K562 (cell line): ENCODE measurements at regions not wholly inside any gene's neighbourhood (a gene's known extent, or its start where the extent isn't known, plus 50 kb on each side); places are given as distances from the start of the nearest gene placed in this dataset.

Experiments
- ATAC-seq: fragments of 200-7000 bp; cut with Tn5 transposase; 3 replicates; pipeline ENCODE4 v1.9.1; 2020; ENCODE audit warnings: moderate library complexity
- BruUV-seq: library from RNA; stranded (reverse); fragments of 400-500 nt; replicated peaks from 2 replicates; lab custom pipeline; 2021; lab: Mats Ljungman, UMichigan
- CTCF ChIA-PET: fragments of 300-600 bp; formaldehyde crosslinking; extraction: SDS; loops from one replicate; lab custom pipeline; 2021; ENCODE audit warnings: low intra/inter-chr PET ratio; lab: Yijun Ruan, JAX
- POLR2A ChIA-PET: fragments of 300-600, 350-650 bp; sonication (Branson Sonifier 250); formaldehyde crosslinking; extraction: SDS; loops from one replicate; lab custom pipeline; 2021; ENCODE audit warnings: antibody characterized with exemption, inconsistent platforms; lab: Yijun Ruan, JAX
- DNase-seq, 4 experiments: peaks; one replicate each; pipeline versions ENCODE4 v3.0.0 to v3.0.0-alpha.2; 2011 to 2018; ENCODE audit warnings: low spot score in 3 of 4, mixed read lengths in 3 of 4; ENCODE audit errors: extremely low read depth in 1 of 4
- FAIRE-seq: peaks from 2 replicates; lab custom pipeline; 2011; peaks lifted over from hg19 to GRCh38; lab: Jason Lieb, UNC
- H2AFZ ChIP-seq: 2 replicates; pipeline ENCODE4 v1.6.0; 2011; ENCODE audit warnings: low read depth, low read length, control low read depth, inconsistent platforms
- H3K27ac ChIP-seq: fragments of 200-600 bp; 3 replicates; pipeline ENCODE4 v1.8.0; 2011; ENCODE audit warnings: low read depth, mild to moderate bottlenecking, control low read depth, inconsistent platforms, low read length, moderate library complexity, mixed read lengths; ENCODE audit errors: extremely low read depth
- H3K27me3 ChIP-seq, 2 experiments: fragments of 300-600 bp in 1 of 2; 2 replicates in 1 of 2; 3 replicates in 1 of 2; pipeline versions ENCODE4 v1.6.0 to v1.8.0; 2011; ENCODE audit warnings: inconsistent platforms in 2 of 2, low read length in 2 of 2, mild to moderate bottlenecking in 1 of 2, mixed read lengths in 1 of 2, moderate library complexity in 1 of 2; ENCODE audit not compliant: control insufficient read depth in 2 of 2, insufficient read depth in 2 of 2
- H3K36me3 ChIP-seq: fragments of 300-600 bp; 3 replicates; pipeline ENCODE4 v1.8.0; 2011; ENCODE audit warnings: mild to moderate bottlenecking, low read length, inconsistent platforms; ENCODE audit not compliant: control insufficient read depth, insufficient read depth
- H3K4me1 ChIP-seq, 2 experiments: fragments of 200-600 bp in 1 of 2; replicated peaks in 1 of 2; 2 replicates in 1 of 2; 3 replicates in 1 of 2; pipeline versions ENCODE4 v1.5.1 to v1.8.0; 2011; ENCODE audit warnings: inconsistent platforms in 2 of 2, low read length in 2 of 2, mild to moderate bottlenecking in 1 of 2, mixed read lengths in 1 of 2, moderate library complexity in 1 of 2; ENCODE audit not compliant: control insufficient read depth in 2 of 2, insufficient read depth in 2 of 2
- H3K4me2 ChIP-seq: 2 replicates; pipeline ENCODE4 v1.6.1; 2011; ENCODE audit warnings: low read length, control low read depth, inconsistent platforms, mixed read lengths; ENCODE audit not compliant: insufficient read depth
- H3K4me3 ChIP-seq: fragments of 200-600 bp; sonication (generic), shearing (Covaris generic); 2 replicates; pipeline ENCODE4 v1.5.1; 2016; ENCODE audit warnings: control low read depth, inconsistent platforms
- H3K79me2 ChIP-seq: fragments of 200-600 bp; 3 replicates; pipeline ENCODE4 v1.8.0; 2011; ENCODE audit warnings: low read length, inconsistent platforms; ENCODE audit not compliant: control insufficient read depth, insufficient read depth
- H3K9ac ChIP-seq, 2 experiments: 2 replicates each; pipeline versions ENCODE4 v1.6.0 to v1.6.1; 2011; ENCODE audit warnings: low read depth in 2 of 2, low read length in 2 of 2, control low read depth in 1 of 2, inconsistent platforms in 1 of 2, mild to moderate bottlenecking in 1 of 2, mixed read lengths in 1 of 2; ENCODE audit not compliant: insufficient read depth in 1 of 2
- H3K9me1 ChIP-seq: one replicate; pipeline ENCODE4 v1.6.0; 2011; ENCODE audit warnings: inconsistent platforms, mild to moderate bottlenecking, low read length, moderate library complexity; ENCODE audit not compliant: control insufficient read depth, insufficient read depth
- H3K9me3 ChIP-seq: replicated peaks from 2 replicates; pipeline ENCODE4 v1.5.1; 2011; ENCODE audit warnings: low read depth, low read length, inconsistent platforms; ENCODE audit not compliant: control insufficient read depth, insufficient read depth
- H4K20me1 ChIP-seq: replicated peaks from 2 replicates; pipeline ENCODE4 v1.6.1; 2011; ENCODE audit warnings: low read length, inconsistent platforms, mixed read lengths; ENCODE audit not compliant: control insufficient read depth, insufficient read depth
- ARHGAP35 ChIP-seq: fragments of 450-650 bp; IDR thresholded peaks from 2 replicates; pipeline ENCODE4 v1.6.1; 2018; ENCODE audit not compliant: partially characterized antibody
- MEIS2 ChIP-seq: fragments of 450-650 bp; IDR thresholded peaks from 2 replicates; pipeline ENCODE4 v1.6.1; 2014; ENCODE audit warnings: mild to moderate bottlenecking; ENCODE audit not compliant: partially characterized antibody
- SAFB ChIP-seq: fragments of 200-400 bp; formaldehyde crosslinking; IDR thresholded peaks from 2 replicates; pipeline ENCODE4 v1.6.1; 2017; ENCODE audit warnings: low read depth, low read length, borderline replicate concordance
- SNIP1 ChIP-seq: fragments of 450-650 bp; IDR thresholded peaks from 2 replicates; pipeline ENCODE4 v1.7.1; 2017; ENCODE audit warnings: low read depth, mild to moderate bottlenecking
- TARDBP ChIP-seq: fragments of 450-650 bp; IDR thresholded peaks from 2 replicates; pipeline ENCODE4 v1.6.1; 2016
- TGIF2 ChIP-seq: sonication (generic); formaldehyde crosslinking; IDR thresholded peaks from 2 replicates; pipeline ENCODE4 v1.8.1; 2022; ENCODE audit warnings: mild to moderate bottlenecking, missing genetic modification reagents, moderate library complexity
- TRIM24 ChIP-seq, 2 experiments: fragments of 450-650 bp; IDR thresholded peaks; 2 replicates each; pipeline ENCODE4 v1.6.1; 2016
- ZC3H8 ChIP-seq: fragments of 450-650 bp; IDR thresholded peaks from 2 replicates; pipeline ENCODE4 v1.6.1; 2017
- ZNF282 ChIP-seq: sonication (generic); formaldehyde crosslinking; IDR thresholded peaks from 2 replicates; pipeline ENCODE4 v1.8.1; 2023; ENCODE audit warnings: missing genetic modification reagents
- WGBS: fragments of 100-300 bp; shearing (Covaris generic); methylation state at CpG from one replicate; pipeline ENCODE4 v1.1.6; 2016; ENCODE audit warnings: low coverage, mixed read lengths; ENCODE audit not compliant: insufficient coverage; ENCODE audit errors: missing lambda C conversion rate; 5-methylcytosine and 5-hydroxymethylcytosine counted together
- in situ Hi-C: fragments of 300-500 bp; cut with MboI; formaldehyde crosslinking; loops from 4 replicates; pipeline ENCODE4 v1.15.0; 2018; ENCODE audit warnings: inconsistent platforms, mixed read lengths
- intact Hi-C: fragments of 100-400 bp; cut with micrococcal nuclease; formaldehyde crosslinking; loops from 2 replicates; pipeline ENCODE4 v1.14.2; 2022
- TF ChIP-seq, protein P1 (sequence below): fragments of 200-800 bp; sonication (Bioruptor generic); IDR thresholded peaks from 2 replicates; pipeline ENCODE4 v1.6.1; 2017; ENCODE audit warnings: missing genetic modification characterization, missing compliant biosample characterization
- TF ChIP-seq, protein P2 (sequence below), 2 experiments: fragments of 450-650 bp in 1 of 2; sonication (generic) in 1 of 2; formaldehyde crosslinking; conservative IDR thresholded peaks; 2 replicates each; pipeline versions ENCODE4 v1.4.0 to v1.8.1; 2020 to 2022; ENCODE audit warnings: mild to moderate bottlenecking in 1 of 2, missing genetic modification reagents in 1 of 2
- TF ChIP-seq, protein P3 (sequence below), 2 experiments: IDR thresholded peaks; 2 replicates each; pipeline ENCODE4 v1.6.1; 2011; ENCODE audit warnings: borderline replicate concordance in 1 of 2, control low read depth in 1 of 2, low read depth in 1 of 2, low read length in 1 of 2, mild to moderate bottlenecking in 1 of 2, mixed read lengths in 1 of 2, moderate library complexity in 1 of 2; ENCODE audit not compliant: insufficient read depth in 1 of 2, insufficient read length in 1 of 2, poor library complexity in 1 of 2, severe bottlenecking in 1 of 2; ENCODE audit errors: extremely low read depth in 1 of 2
- TF ChIP-seq, protein P4 (sequence below): fragments of 250-450 bp; sonication (Bioruptor Pico); IDR thresholded peaks from 2 replicates; pipeline ENCODE4 v1.4.0; 2020

DNA sequence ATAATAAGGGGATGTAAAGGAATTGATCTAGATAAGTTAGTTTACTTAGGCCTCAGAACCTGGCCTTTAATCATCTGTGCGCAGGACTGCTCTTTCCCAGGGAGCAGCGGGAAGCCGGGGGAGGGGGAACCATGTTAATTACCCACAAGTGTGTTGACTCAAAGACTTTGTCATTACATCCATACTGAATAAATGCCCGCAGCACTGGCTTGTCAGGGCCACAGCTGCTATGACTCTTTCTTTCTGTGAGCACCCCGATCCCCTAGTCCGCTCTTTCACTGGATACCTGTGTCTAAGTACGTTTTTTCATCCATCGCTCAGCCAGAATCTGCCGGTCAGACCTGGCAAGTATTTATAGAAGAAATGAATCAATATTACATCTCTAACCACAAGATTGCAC, 249.3 kb upstream of the DMRT1 start:
- CTCF ChIA-PET = no interaction called here
- Histone ChIP-seq H3K4me2 (no peak overlapping the region), H2AFZ (no peak overlapping the region), H3K9me1 (no peaks in the 10 kb centered on the region), H3K36me3 (no peaks in the 10 kb centered on the region), H3K27me3 (no peaks in the 10 kb centered on the region), H3K27ac (no peak overlapping the region), H3K4me3 (no peak overlapping the region), H3K9ac (no peak overlapping the region), H3K9me3 (no peaks in the 10 kb centered on the region), H3K79me2 (no peaks in the 10 kb centered on the region), H3K4me1 (no peaks in the 10 kb centered on the region), H4K20me1 (no peaks in the 10 kb centered on the region)
- in situ Hi-C loops = no loop called here
- ATAC-seq (no peak), FAIRE-seq (no peak), DNase-seq (no peak)
- POLR2A ChIA-PET = no interaction called here
- BruUV-seq = no TSS peak
- WGBS = 3% methylated on average over 8 of the region's 9 CpGs
- intact Hi-C loops = no loop called here
- TF ChIP-seq MEIS2 = no peak
- TF ChIP-seq, protein P1, sequence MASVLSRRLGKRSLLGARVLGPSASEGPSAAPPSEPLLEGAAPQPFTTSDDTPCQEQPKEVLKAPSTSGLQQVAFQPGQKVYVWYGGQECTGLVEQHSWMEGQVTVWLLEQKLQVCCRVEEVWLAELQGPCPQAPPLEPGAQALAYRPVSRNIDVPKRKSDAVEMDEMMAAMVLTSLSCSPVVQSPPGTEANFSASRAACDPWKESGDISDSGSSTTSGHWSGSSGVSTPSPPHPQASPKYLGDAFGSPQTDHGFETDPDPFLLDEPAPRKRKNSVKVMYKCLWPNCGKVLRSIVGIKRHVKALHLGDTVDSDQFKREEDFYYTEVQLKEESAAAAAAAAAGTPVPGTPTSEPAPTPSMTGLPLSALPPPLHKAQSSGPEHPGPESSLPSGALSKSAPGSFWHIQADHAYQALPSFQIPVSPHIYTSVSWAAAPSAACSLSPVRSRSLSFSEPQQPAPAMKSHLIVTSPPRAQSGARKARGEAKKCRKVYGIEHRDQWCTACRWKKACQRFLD = no peak
- no peak for TF ChIP-seq TARDBP
- no peak for TF ChIP-seq TGIF2 (CRISPR knock-in tag)
- no peak for TF ChIP-seq ZNF282 (CRISPR knock-in tag)
- no peak for TF ChIP-seq ZC3H8
- TF ChIP-seq, protein P2, sequence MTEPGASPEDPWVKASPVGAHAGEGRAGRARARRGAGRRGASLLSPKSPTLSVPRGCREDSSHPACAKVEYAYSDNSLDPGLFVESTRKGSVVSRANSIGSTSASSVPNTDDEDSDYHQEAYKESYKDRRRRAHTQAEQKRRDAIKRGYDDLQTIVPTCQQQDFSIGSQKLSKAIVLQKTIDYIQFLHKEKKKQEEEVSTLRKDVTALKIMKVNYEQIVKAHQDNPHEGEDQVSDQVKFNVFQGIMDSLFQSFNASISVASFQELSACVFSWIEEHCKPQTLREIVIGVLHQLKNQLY (CRISPR knock-in tag; conservative IDR thresholded peaks at IDR 0.05) = no peak
- no peak for TF ChIP-seq TRIM24 (IDR thresholded peaks at IDR 0.05)
- TF ChIP-seq, protein P3, sequence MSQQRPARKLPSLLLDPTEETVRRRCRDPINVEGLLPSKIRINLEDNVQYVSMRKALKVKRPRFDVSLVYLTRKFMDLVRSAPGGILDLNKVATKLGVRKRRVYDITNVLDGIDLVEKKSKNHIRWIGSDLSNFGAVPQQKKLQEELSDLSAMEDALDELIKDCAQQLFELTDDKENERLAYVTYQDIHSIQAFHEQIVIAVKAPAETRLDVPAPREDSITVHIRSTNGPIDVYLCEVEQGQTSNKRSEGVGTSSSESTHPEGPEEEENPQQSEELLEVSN (IDR thresholded peaks at IDR 0.05; ENCODE audit: borderline replicate concordance in 1 of 2, extremely low read depth in 1 of 2, insufficient read depth in 1 of 2, insufficient read length in 1 of 2, low read depth in 1 of 2, low read length in 1 of 2, poor library complexity in 1 of 2, severe bottlenecking in 1 of 2) = no peak
- TF ChIP-seq SAFB = no peak
- TF ChIP-seq, protein P4, sequence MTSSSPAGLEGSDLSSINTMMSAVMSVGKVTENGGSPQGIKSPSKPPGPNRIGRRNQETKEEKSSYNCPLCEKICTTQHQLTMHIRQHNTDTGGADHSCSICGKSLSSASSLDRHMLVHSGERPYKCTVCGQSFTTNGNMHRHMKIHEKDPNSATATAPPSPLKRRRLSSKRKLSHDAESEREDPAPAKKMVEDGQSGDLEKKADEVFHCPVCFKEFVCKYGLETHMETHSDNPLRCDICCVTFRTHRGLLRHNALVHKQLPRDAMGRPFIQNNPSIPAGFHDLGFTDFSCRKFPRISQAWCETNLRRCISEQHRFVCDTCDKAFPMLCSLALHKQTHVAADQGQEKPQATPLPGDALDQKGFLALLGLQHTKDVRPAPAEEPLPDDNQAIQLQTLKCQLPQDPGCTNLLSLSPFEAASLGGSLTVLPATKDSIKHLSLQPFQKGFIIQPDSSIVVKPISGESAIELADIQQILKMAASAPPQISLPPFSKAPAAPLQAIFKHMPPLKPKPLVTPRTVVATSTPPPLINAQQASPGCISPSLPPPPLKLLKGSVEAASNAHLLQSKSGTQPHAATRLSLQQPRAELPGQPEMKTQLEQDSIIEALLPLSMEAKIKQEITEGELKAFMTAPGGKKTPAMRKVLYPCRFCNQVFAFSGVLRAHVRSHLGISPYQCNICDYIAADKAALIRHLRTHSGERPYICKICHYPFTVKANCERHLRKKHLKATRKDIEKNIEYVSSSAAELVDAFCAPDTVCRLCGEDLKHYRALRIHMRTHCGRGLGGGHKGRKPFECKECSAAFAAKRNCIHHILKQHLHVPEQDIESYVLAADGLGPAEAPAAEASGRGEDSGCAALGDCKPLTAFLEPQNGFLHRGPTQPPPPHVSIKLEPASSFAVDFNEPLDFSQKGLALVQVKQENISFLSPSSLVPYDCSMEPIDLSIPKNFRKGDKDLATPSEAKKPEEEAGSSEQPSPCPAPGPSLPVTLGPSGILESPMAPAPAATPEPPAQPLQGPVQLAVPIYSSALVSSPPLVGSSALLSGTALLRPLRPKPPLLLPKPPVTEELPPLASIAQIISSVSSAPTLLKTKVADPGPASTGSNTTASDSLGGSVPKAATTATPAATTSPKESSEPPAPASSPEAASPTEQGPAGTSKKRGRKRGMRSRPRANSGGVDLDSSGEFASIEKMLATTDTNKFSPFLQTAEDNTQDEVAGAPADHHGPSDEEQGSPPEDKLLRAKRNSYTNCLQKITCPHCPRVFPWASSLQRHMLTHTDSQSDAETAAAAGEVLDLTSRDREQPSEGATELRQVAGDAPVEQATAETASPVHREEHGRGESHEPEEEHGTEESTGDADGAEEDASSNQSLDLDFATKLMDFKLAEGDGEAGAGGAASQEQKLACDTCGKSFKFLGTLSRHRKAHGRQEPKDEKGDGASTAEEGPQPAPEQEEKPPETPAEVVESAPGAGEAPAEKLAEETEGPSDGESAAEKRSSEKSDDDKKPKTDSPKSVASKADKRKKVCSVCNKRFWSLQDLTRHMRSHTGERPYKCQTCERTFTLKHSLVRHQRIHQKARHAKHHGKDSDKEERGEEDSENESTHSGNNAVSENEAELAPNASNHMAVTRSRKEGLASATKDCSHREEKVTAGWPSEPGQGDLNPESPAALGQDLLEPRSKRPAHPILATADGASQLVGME (CRISPR knock-in tag) = no peak
- no peak for TF ChIP-seq SNIP1
- TF ChIP-seq ARHGAP35 = no peak
